DOHH2 (cell line): ENCODE measurements at regions not wholly inside any gene's neighbourhood (a gene's known extent, or its start where the extent isn't known, plus 50 kb on each side); places are given as distances from the start of the nearest gene placed in this dataset.

Source experiments
- H3F3A ChIP-seq: fragments of 200-600 bp; sonication (generic), shearing (Covaris generic); 2 replicates; pipeline ENCODE4 v1.6.0; 2016; ENCODE audit warnings: antibody characterized with exemption, mild to moderate bottlenecking; ENCODE audit not compliant: control insufficient read depth, insufficient read depth
- H3K27ac ChIP-seq: fragments of 200-600 bp; sonication (generic); 2 replicates; pipeline ENCODE4 v1.5.1; 2014; ENCODE audit warnings: low read depth, mild to moderate bottlenecking, low read length, moderate library complexity
- H3K27me3 ChIP-seq: fragments of 200-600 bp; sonication (generic); 2 replicates; pipeline ENCODE4 v1.6.1; 2014; ENCODE audit warnings: mild to moderate bottlenecking, low read length, mixed read lengths; ENCODE audit not compliant: control insufficient read depth
- H3K36me3 ChIP-seq: fragments of 200-600 bp; sonication (generic); 2 replicates; pipeline ENCODE4 v1.6.1; 2014; ENCODE audit warnings: mild to moderate bottlenecking, low read length, moderate library complexity, mixed read lengths; ENCODE audit not compliant: control insufficient read depth
- H3K4me1 ChIP-seq: fragments of 200-600 bp; sonication (generic); 2 replicates; pipeline ENCODE4 v1.6.1; 2014; ENCODE audit warnings: mild to moderate bottlenecking, low read length, mixed read lengths; ENCODE audit not compliant: control insufficient read depth
- H3K4me2 ChIP-seq: fragments of 200-600 bp; sonication (generic); 2 replicates; pipeline ENCODE4 v1.6.0; 2014; ENCODE audit warnings: mild to moderate bottlenecking, low read length, moderate library complexity
- H3K4me3 ChIP-seq: fragments of 200-600 bp; sonication (generic); 2 replicates; pipeline ENCODE4 v1.5.1; 2014; ENCODE audit warnings: mild to moderate bottlenecking, low read length, mixed read lengths
- H3K79me2 ChIP-seq: fragments of 200-600 bp; sonication (generic); 2 replicates; pipeline ENCODE4 v1.6.1; 2014; ENCODE audit warnings: mild to moderate bottlenecking, low read length, mixed read lengths; ENCODE audit not compliant: control insufficient read depth
- H3K9me2 ChIP-seq: fragments of 200-600 bp; sonication (generic); replicated peaks from 2 replicates; pipeline ENCODE4 v1.6.1; 2014; ENCODE audit warnings: mild to moderate bottlenecking, low read length, mixed read lengths; ENCODE audit not compliant: control insufficient read depth
- H3K9me3 ChIP-seq: fragments of 200-600 bp; sonication (generic); 2 replicates; pipeline ENCODE4 v1.6.1; 2014; ENCODE audit warnings: antibody characterized with exemption, low read length, mixed read lengths; ENCODE audit not compliant: control insufficient read depth, insufficient read depth
- H4K20me1 ChIP-seq: fragments of 200-600 bp; sonication (generic); 2 replicates; pipeline ENCODE4 v1.6.0; 2014; ENCODE audit warnings: low read depth, mild to moderate bottlenecking, antibody characterized with exemption, low read length, moderate library complexity; ENCODE audit not compliant: control insufficient read depth, insufficient read depth
- EZH2phosphoT487 ChIP-seq: fragments of 200-600 bp; sonication (generic); IDR thresholded peaks from 2 replicates; pipeline ENCODE4 v1.6.1; 2017; ENCODE audit warnings: borderline replicate concordance, mild to moderate bottlenecking, antibody characterized with exemption, low read length, moderate library complexity, mixed read lengths
- TF ChIP-seq, protein P1 (sequence below): fragments of 200-600 bp; sonication (generic); IDR thresholded peaks from one replicate; pipeline ENCODE4 v1.5.1; 2014; ENCODE audit warnings: antibody characterized with exemption, mild to moderate bottlenecking, low read depth, low read length; ENCODE audit not compliant: poor library complexity, severe bottlenecking

DNA sequence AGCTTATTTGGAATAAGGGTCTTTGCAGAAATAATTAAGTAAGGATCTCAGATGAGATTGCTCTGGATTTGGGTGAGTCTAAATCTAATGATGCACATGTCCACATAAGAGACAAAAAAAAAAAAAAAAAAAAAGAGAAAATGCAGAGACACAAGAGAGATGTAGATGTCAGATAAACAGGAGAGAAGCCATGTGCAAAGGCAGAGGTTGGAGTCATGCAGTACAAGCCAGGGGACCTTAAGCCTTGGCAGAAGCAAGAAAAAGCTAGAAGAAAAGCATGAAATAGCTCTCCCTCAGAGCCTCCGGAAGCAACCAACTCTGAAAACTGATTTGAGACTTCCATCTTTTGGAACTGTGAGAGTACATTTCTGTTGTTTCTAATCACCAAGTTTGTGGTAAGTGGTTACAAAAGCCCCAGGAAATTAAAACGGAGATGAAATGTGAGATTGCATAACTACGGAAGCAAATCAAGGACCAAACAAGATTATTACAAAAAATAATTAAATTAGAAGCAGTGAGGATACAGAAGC lies 1304.0 kb upstream of the SEL1L start:
- no peak overlapping the region for H3K27ac ChIP-seq

DNA sequence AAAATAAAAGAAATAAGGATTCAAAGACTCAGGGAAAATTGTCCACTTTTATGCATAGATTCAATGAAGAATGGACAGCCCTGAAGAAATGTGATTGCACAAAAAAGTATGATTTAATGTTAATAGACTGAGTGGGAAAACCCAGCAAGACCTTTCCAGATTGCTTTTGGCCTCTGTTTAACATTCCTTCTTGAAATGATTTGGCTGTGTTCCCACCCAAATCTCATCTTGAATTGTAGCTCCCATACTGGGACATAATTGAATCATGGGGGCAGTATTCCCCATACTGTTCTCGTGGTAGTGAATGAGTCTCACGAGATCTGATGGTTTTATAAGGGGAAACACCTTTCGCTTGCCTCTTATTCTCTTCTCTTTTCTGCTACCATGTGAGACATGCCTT lies 1316.9 kb upstream of the SEL1L start:
- H3K4me1 ChIP-seq: no peaks in the 10 kb centered on the region
- H3K27me3 ChIP-seq: no peaks in the 10 kb centered on the region
- H3K4me2 ChIP-seq: no peak overlapping the region

More for the DNA sequence above, 1304.0 kb upstream of the SEL1L start:
- Histone ChIP-seq H4K20me1 (no peaks in the 10 kb centered on the region), H3F3A (no peaks in the 10 kb centered on the region), H3K4me3 (no peak overlapping the region), H3K36me3 (no peaks in the 10 kb centered on the region), H3K27me3 (no peaks in the 10 kb centered on the region), H3K9me2 (no peaks in the 10 kb centered on the region), H3K4me1 (no peaks in the 10 kb centered on the region), H3K9me3 (no peaks in the 10 kb centered on the region; the same call in 1 of the 2 replicates), H3K4me2 (no peak overlapping the region), H3K79me2 (no peaks in the 10 kb centered on the region)
- TF ChIP-seq, protein P1, sequence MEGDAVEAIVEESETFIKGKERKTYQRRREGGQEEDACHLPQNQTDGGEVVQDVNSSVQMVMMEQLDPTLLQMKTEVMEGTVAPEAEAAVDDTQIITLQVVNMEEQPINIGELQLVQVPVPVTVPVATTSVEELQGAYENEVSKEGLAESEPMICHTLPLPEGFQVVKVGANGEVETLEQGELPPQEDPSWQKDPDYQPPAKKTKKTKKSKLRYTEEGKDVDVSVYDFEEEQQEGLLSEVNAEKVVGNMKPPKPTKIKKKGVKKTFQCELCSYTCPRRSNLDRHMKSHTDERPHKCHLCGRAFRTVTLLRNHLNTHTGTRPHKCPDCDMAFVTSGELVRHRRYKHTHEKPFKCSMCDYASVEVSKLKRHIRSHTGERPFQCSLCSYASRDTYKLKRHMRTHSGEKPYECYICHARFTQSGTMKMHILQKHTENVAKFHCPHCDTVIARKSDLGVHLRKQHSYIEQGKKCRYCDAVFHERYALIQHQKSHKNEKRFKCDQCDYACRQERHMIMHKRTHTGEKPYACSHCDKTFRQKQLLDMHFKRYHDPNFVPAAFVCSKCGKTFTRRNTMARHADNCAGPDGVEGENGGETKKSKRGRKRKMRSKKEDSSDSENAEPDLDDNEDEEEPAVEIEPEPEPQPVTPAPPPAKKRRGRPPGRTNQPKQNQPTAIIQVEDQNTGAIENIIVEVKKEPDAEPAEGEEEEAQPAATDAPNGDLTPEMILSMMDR: no peak
- no peak for TF ChIP-seq EZH2phosphoT487

DNA sequence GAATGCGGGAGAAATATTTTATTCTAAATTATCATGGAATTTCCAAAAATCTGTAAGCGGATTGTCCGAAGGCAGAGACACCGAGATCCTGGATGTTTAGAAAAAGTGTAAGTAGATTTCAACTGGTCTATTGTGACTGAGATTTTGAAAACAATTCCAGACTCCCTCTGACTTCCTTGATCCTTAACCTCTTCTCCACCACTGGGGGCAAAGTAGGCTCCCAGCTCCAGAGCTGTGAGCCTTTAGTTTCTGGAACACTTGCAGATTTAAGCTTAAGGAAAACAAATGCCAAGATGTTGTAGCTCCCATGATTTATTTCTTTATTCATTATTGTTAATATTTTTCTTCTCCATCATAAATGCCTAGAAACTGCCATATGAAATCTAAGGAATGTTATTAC lies 1320.5 kb upstream of the SEL1L start:
- no peak overlapping the region for H3K4me2 ChIP-seq
- H3K9me2 ChIP-seq: no peaks in the 10 kb centered on the region
- H4K20me1 ChIP-seq: no peaks in the 10 kb centered on the region
- H3K9me3 ChIP-seq: no peaks in the 10 kb centered on the region
- H3K4me1 ChIP-seq: no peaks in the 10 kb centered on the region
- no peak overlapping the region for H3K4me3 ChIP-seq
- no peaks in the 10 kb centered on the region for H3F3A ChIP-seq
- H3K79me2 ChIP-seq: no peaks in the 10 kb centered on the region
- TF ChIP-seq EZH2phosphoT487: no peak
- TF ChIP-seq, protein P1: no peak
- no peaks in the 10 kb centered on the region for H3K36me3 ChIP-seq
- H3K27me3 ChIP-seq: no peaks in the 10 kb centered on the region
- H3K27ac ChIP-seq: no peak overlapping the region

More for the DNA sequence above, 1316.9 kb upstream of the SEL1L start:
- no peaks in the 10 kb centered on the region for H3K9me3 ChIP-seq
- H3K4me3 ChIP-seq: no peak overlapping the region
- no peaks in the 10 kb centered on the region for H3K36me3 ChIP-seq
- TF ChIP-seq, protein P1: no peak
- no peak for TF ChIP-seq EZH2phosphoT487
- no peaks in the 10 kb centered on the region for H3F3A ChIP-seq
- H3K27ac ChIP-seq: no peak overlapping the region
- H4K20me1 ChIP-seq: no peaks in the 10 kb centered on the region
- no peaks in the 10 kb centered on the region for H3K79me2 ChIP-seq
- H3K9me2 ChIP-seq: no peaks in the 10 kb centered on the region

DNA sequence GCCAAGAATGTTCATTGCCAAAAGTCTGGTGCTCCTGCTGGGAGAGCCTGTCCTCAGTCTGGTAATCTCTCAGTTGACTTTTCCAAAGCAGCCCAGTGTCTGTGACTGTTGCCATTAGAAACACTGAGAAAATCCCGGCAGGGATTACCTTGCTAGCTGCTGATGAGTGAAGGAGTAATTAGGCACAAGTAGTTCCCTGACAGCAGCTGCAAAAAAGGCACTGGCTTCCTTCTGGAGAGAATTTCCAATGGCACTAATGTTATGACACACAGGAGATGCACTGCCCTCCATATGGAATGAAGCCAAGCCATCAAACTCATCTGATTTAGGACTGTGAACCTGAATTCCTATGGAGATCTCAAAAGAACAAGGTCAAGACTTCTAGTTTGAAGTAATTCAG lies 1321.2 kb upstream of the SEL1L start:
- H3K79me2 ChIP-seq: no peaks in the 10 kb centered on the region
- no peaks in the 10 kb centered on the region for H3K4me1 ChIP-seq
- H3K4me3 ChIP-seq: no peak overlapping the region
- H3K27me3 ChIP-seq: no peaks in the 10 kb centered on the region
- no peaks in the 10 kb centered on the region for H3K36me3 ChIP-seq
- no peaks in the 10 kb centered on the region for H4K20me1 ChIP-seq
- no peak overlapping the region for H3K4me2 ChIP-seq
- no peaks in the 10 kb centered on the region for H3F3A ChIP-seq
- no peak overlapping the region for H3K27ac ChIP-seq
- H3K9me3 ChIP-seq: no peaks in the 10 kb centered on the region
- H3K9me2 ChIP-seq: no peaks in the 10 kb centered on the region
- TF ChIP-seq EZH2phosphoT487: no peak
- TF ChIP-seq, protein P1: no peak
